ENCODE measurements at regions not wholly inside any gene's neighbourhood (a gene's known extent, or its start where the extent isn't known, plus 50 kb on each side); places are given as distances from the start of the nearest gene placed in this dataset.

GRCh38 chr18:65661391-65661790 is 89.4 kb upstream of the CDH7 start:
- Histone ChIP-seq H3K9me3 (ENCODE audit: low read length) (no peaks in the 10 kb centered on the region), H3K27me3 (ENCODE audit: insufficient read depth, low read depth, low read length) (no peaks in the 10 kb centered on the region), H3K4me3 (ENCODE audit: low read length) (no peak overlapping the region), H3K27ac (ENCODE audit: low read length) (no peak overlapping the region), H3K36me3 (ENCODE audit: insufficient read depth, low read length) (no peaks in the 10 kb centered on the region), H3K79me2 (replicated peaks; ENCODE audit: insufficient read depth, low read length) (no peaks in the 10 kb centered on the region), H3K4me2 (ENCODE audit: low read length) (no peak overlapping the region), H2AFZ (ENCODE audit: low read depth, low read length) (no peak overlapping the region), H3K9me2 (ENCODE audit: insufficient read depth, low read length) (no peaks in the 10 kb centered on the region), H3K9ac (ENCODE audit: low read length) (no peak overlapping the region), H3F3A (ENCODE audit: insufficient read depth, low read length, poor library complexity, severe bottlenecking) (no peaks in the 10 kb centered on the region), H4K20me1 (ENCODE audit: insufficient read depth) (no peaks in the 10 kb centered on the region)
- TF ChIP-seq RAD21 (conservative IDR thresholded peaks at IDR 0.05): no peak
- no peak for TF ChIP-seq EP300 (conservative IDR thresholded peaks at IDR 0.05; ENCODE audit: poor library complexity, severe bottlenecking)
- no peak for TF ChIP-seq TAF1 (IDR thresholded peaks at IDR 0.05; ENCODE audit: low read depth)
- TF ChIP-seq EZH2 (IDR thresholded peaks at IDR 0.05; ENCODE audit: borderline replicate concordance, insufficient read depth, low read length, poor library complexity, severe bottlenecking): no peak
- TF ChIP-seq SMC3 (conservative IDR thresholded peaks at IDR 0.05; ENCODE audit: poor library complexity): no peak
- TF ChIP-seq MXI1 (conservative IDR thresholded peaks at IDR 0.05; ENCODE audit: poor library complexity, severe bottlenecking): no peak
- TF ChIP-seq, protein P1, sequence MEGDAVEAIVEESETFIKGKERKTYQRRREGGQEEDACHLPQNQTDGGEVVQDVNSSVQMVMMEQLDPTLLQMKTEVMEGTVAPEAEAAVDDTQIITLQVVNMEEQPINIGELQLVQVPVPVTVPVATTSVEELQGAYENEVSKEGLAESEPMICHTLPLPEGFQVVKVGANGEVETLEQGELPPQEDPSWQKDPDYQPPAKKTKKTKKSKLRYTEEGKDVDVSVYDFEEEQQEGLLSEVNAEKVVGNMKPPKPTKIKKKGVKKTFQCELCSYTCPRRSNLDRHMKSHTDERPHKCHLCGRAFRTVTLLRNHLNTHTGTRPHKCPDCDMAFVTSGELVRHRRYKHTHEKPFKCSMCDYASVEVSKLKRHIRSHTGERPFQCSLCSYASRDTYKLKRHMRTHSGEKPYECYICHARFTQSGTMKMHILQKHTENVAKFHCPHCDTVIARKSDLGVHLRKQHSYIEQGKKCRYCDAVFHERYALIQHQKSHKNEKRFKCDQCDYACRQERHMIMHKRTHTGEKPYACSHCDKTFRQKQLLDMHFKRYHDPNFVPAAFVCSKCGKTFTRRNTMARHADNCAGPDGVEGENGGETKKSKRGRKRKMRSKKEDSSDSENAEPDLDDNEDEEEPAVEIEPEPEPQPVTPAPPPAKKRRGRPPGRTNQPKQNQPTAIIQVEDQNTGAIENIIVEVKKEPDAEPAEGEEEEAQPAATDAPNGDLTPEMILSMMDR (IDR thresholded peaks at IDR 0.05; ENCODE audit: poor library complexity, severe bottlenecking): no peak
- no peak for TF ChIP-seq POLR2AphosphoS5 (IDR thresholded peaks at IDR 0.05)

DNA sequence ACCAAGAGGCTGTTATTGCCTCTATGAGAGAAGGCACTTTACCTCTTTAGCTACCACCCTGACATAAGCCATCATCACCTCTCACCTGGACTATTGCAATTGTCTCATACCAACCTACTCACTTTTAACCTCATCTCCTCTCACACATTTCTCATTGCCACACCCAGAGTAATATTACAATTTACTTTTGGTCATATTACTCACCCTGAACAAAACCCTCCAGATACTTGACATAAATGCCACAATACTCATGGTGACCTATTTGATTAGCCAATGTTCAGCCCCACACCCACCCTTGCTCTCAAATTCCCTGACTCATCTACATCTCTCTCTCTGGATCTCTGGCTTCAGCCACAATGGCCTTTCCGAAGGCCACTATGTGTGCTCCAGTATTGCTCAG is 90.9 kb upstream of the CDH7 start:
- Histone ChIP-seq H2AFZ (ENCODE audit: low read depth, low read length) (no peak overlapping the region), H3K79me2 (replicated peaks; ENCODE audit: insufficient read depth, low read length) (no peaks in the 10 kb centered on the region), H3F3A (ENCODE audit: insufficient read depth, low read length, poor library complexity, severe bottlenecking) (no peaks in the 10 kb centered on the region), H3K27me3 (ENCODE audit: insufficient read depth, low read depth, low read length) (no peaks in the 10 kb centered on the region), H3K9ac (ENCODE audit: low read length) (no peak overlapping the region), H4K20me1 (ENCODE audit: insufficient read depth) (no peaks in the 10 kb centered on the region), H3K4me3 (ENCODE audit: low read length) (no peak overlapping the region), H3K4me2 (ENCODE audit: low read length) (no peak overlapping the region), H3K9me2 (ENCODE audit: insufficient read depth, low read length) (no peaks in the 10 kb centered on the region), H3K36me3 (ENCODE audit: insufficient read depth, low read length) (no peaks in the 10 kb centered on the region), H3K27ac (ENCODE audit: low read length) (no peak overlapping the region), H3K9me3 (ENCODE audit: low read length) (no peaks in the 10 kb centered on the region)
- TF ChIP-seq MXI1 (conservative IDR thresholded peaks at IDR 0.05; ENCODE audit: poor library complexity, severe bottlenecking) (no peak), SMC3 (conservative IDR thresholded peaks at IDR 0.05; ENCODE audit: poor library complexity) (no peak), EZH2 (IDR thresholded peaks at IDR 0.05; ENCODE audit: borderline replicate concordance, insufficient read depth, low read length, poor library complexity, severe bottlenecking) (no peak), RAD21 (conservative IDR thresholded peaks at IDR 0.05) (no peak), POLR2AphosphoS5 (IDR thresholded peaks at IDR 0.05) (no peak), EP300 (conservative IDR thresholded peaks at IDR 0.05; ENCODE audit: poor library complexity, severe bottlenecking) (no peak), TAF1 (IDR thresholded peaks at IDR 0.05; ENCODE audit: low read depth) (no peak)
- TF ChIP-seq, protein P2, sequence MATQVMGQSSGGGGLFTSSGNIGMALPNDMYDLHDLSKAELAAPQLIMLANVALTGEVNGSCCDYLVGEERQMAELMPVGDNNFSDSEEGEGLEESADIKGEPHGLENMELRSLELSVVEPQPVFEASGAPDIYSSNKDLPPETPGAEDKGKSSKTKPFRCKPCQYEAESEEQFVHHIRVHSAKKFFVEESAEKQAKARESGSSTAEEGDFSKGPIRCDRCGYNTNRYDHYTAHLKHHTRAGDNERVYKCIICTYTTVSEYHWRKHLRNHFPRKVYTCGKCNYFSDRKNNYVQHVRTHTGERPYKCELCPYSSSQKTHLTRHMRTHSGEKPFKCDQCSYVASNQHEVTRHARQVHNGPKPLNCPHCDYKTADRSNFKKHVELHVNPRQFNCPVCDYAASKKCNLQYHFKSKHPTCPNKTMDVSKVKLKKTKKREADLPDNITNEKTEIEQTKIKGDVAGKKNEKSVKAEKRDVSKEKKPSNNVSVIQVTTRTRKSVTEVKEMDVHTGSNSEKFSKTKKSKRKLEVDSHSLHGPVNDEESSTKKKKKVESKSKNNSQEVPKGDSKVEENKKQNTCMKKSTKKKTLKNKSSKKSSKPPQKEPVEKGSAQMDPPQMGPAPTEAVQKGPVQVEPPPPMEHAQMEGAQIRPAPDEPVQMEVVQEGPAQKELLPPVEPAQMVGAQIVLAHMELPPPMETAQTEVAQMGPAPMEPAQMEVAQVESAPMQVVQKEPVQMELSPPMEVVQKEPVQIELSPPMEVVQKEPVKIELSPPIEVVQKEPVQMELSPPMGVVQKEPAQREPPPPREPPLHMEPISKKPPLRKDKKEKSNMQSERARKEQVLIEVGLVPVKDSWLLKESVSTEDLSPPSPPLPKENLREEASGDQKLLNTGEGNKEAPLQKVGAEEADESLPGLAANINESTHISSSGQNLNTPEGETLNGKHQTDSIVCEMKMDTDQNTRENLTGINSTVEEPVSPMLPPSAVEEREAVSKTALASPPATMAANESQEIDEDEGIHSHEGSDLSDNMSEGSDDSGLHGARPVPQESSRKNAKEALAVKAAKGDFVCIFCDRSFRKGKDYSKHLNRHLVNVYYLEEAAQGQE (IDR thresholded peaks at IDR 0.05; ENCODE audit: borderline replicate concordance): no peak
- TF ChIP-seq, protein P1 (IDR thresholded peaks at IDR 0.05; ENCODE audit: poor library complexity, severe bottlenecking): no peak

Data from neural cell (in vitro differentiated cells).